Panc1 (cell line): ENCODE measurements at regions not wholly inside any gene's neighbourhood (a gene's known extent, or its start where the extent isn't known, plus 50 kb on each side); places are given as distances from the start of the nearest gene placed in this dataset.

Experiments
- ATAC-seq: fragments of 200-7000 bp; cut with Tn5 transposase; 2 replicates; pipeline ENCODE4 v1.9.1; 2020; ENCODE audit warnings: mild to moderate bottlenecking, moderate library complexity
- BruUV-seq: library from RNA; stranded (reverse); fragments of 400-500 nt; replicated peaks from 2 replicates; lab custom pipeline; 2021; lab: Mats Ljungman, UMichigan
- CTCF ChIA-PET: fragments of 300-600 bp; sonication (Branson Sonifier 250); formaldehyde crosslinking; loops from one replicate; lab custom pipeline; 2022; ENCODE audit warnings: antibody characterized with exemption; lab: Charles Lee
- POLR2A ChIA-PET: fragments of 300-600 bp; sonication (Branson Sonifier 250); formaldehyde crosslinking; loops from one replicate; lab custom pipeline; 2022; ENCODE audit warnings: antibody characterized with exemption; lab: Charles Lee
- DNase-seq: peaks from one replicate; pipeline ENCODE4 v3.0.0-alpha.2; 2010; ENCODE audit warnings: low read depth, low spot score
- H3K27ac ChIP-seq: 2 replicates; pipeline ENCODE4 v1.5.1; 2011; ENCODE audit warnings: mild to moderate bottlenecking, low read length, inconsistent platforms
- H3K27me3 ChIP-seq: fragments of 200-500 bp; sonication (Bioruptor generic); 2 replicates; pipeline ENCODE4 v1.6.0; 2014; ENCODE audit warnings: low read length, inconsistent platforms; ENCODE audit not compliant: control insufficient read depth, insufficient read depth
- H3K36me3 ChIP-seq: fragments of 200-500 bp; sonication (Bioruptor generic); 2 replicates; pipeline ENCODE4 v1.5.1; 2014; ENCODE audit warnings: inconsistent platforms, mild to moderate bottlenecking, low read length, moderate library complexity; ENCODE audit not compliant: control insufficient read depth, insufficient read depth
- H3K4me1 ChIP-seq: 2 replicates; pipeline ENCODE4 v1.5.1; 2011; ENCODE audit warnings: inconsistent platforms, mild to moderate bottlenecking, low read length, moderate library complexity; ENCODE audit not compliant: control insufficient read depth, insufficient read depth
- H3K4me3 ChIP-seq, 2 experiments: 2 replicates each; pipeline ENCODE4 v1.5.1; 2011 to 2012; ENCODE audit warnings: low read depth in 2 of 2, low read length in 2 of 2, mild to moderate bottlenecking in 2 of 2, inconsistent platforms in 1 of 2, moderate library complexity in 1 of 2
- H3K9me3 ChIP-seq: fragments of 200-500 bp; sonication (Bioruptor generic); 2 replicates; pipeline ENCODE4 v1.5.1; 2014; ENCODE audit warnings: low read depth, mild to moderate bottlenecking, inconsistent platforms, low read length, moderate library complexity; ENCODE audit not compliant: control insufficient read depth, insufficient read depth
- POLR2AphosphoS5 ChIP-seq: IDR thresholded peaks from 2 replicates; pipeline ENCODE4 v1.6.1; 2012; ENCODE audit warnings: mild to moderate bottlenecking, low read depth, low read length, moderate library complexity
- SIN3A ChIP-seq: IDR thresholded peaks from 2 replicates; pipeline ENCODE4 v1.6.1; 2012; ENCODE audit warnings: low read depth, mild to moderate bottlenecking, low read length, moderate library complexity, borderline replicate concordance; ENCODE audit not compliant: insufficient read depth
- TCF7L2 ChIP-seq: IDR thresholded peaks from 2 replicates; pipeline ENCODE4 v1.6.1; 2011; ENCODE audit warnings: mild to moderate bottlenecking, low read depth, low read length, inconsistent platforms
- in situ Hi-C: cut with HindIII; loops from 2 replicates; pipeline ENCODE4 v1.10.0; 2016; ENCODE audit warnings: low sequenced_read_pairs, low pct_unique_long_range_greater_than_20kb
- intact Hi-C: fragments of 100-400 bp; cut with micrococcal nuclease; formaldehyde crosslinking; loops from one replicate; pipeline ENCODE4 v1.10.0; 2022; ENCODE audit not compliant: unreplicated experiment
- TF ChIP-seq, protein P1 (sequence below), 2 experiments: IDR thresholded peaks; 2 replicates each; pipeline ENCODE4 v1.6.1; 2011 to 2012; ENCODE audit warnings: low read depth in 2 of 2, control low read depth in 1 of 2, low read length in 1 of 2, mild to moderate bottlenecking in 1 of 2, moderate library complexity in 1 of 2; ENCODE audit not compliant: insufficient read depth in 1 of 2
- TF ChIP-seq, protein P2 (sequence below): fragments of 450-650 bp; IDR thresholded peaks from 2 replicates; pipeline ENCODE4 v1.5.1; 2017; ENCODE audit warnings: mild to moderate bottlenecking

DNA sequence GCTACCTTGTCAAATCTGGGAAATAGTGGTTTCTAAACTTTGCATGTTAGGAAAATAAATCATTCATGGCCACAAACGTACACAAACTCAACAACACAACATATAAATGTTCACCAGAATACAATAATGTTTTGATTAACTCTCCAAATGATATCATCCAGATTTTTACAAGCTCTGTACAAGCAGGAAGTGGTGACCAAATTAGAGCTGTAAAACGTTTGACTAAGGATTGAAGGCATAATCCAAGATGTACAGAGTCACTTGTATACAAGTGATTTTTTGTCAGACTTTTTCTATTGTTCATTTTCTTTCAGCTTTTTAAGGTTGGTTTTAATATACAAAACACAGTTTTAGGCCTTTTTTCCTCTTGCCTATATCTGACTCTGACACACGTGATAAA lies 748.4 kb upstream of the GRM7 start:
- intact Hi-C loops (no loop called here), in situ Hi-C loops (no loop called here)
- H3K9me3 ChIP-seq: no peaks in the 10 kb centered on the region
- DNase-seq (no peak), ATAC-seq (no peak)
- CTCF ChIA-PET: no interaction called here
- H3K4me3 ChIP-seq: no peak overlapping the region
- no peak for TF ChIP-seq SIN3A
- no peak for TF ChIP-seq TCF7L2
- TF ChIP-seq, protein P1, sequence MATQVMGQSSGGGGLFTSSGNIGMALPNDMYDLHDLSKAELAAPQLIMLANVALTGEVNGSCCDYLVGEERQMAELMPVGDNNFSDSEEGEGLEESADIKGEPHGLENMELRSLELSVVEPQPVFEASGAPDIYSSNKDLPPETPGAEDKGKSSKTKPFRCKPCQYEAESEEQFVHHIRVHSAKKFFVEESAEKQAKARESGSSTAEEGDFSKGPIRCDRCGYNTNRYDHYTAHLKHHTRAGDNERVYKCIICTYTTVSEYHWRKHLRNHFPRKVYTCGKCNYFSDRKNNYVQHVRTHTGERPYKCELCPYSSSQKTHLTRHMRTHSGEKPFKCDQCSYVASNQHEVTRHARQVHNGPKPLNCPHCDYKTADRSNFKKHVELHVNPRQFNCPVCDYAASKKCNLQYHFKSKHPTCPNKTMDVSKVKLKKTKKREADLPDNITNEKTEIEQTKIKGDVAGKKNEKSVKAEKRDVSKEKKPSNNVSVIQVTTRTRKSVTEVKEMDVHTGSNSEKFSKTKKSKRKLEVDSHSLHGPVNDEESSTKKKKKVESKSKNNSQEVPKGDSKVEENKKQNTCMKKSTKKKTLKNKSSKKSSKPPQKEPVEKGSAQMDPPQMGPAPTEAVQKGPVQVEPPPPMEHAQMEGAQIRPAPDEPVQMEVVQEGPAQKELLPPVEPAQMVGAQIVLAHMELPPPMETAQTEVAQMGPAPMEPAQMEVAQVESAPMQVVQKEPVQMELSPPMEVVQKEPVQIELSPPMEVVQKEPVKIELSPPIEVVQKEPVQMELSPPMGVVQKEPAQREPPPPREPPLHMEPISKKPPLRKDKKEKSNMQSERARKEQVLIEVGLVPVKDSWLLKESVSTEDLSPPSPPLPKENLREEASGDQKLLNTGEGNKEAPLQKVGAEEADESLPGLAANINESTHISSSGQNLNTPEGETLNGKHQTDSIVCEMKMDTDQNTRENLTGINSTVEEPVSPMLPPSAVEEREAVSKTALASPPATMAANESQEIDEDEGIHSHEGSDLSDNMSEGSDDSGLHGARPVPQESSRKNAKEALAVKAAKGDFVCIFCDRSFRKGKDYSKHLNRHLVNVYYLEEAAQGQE (IDR thresholded peaks at IDR 0.05; ENCODE audit: insufficient read depth in 1 of 2, low read depth in 2 of 2, low read length in 1 of 2): no peak
- TF ChIP-seq POLR2AphosphoS5: no peak
- TF ChIP-seq, protein P2, sequence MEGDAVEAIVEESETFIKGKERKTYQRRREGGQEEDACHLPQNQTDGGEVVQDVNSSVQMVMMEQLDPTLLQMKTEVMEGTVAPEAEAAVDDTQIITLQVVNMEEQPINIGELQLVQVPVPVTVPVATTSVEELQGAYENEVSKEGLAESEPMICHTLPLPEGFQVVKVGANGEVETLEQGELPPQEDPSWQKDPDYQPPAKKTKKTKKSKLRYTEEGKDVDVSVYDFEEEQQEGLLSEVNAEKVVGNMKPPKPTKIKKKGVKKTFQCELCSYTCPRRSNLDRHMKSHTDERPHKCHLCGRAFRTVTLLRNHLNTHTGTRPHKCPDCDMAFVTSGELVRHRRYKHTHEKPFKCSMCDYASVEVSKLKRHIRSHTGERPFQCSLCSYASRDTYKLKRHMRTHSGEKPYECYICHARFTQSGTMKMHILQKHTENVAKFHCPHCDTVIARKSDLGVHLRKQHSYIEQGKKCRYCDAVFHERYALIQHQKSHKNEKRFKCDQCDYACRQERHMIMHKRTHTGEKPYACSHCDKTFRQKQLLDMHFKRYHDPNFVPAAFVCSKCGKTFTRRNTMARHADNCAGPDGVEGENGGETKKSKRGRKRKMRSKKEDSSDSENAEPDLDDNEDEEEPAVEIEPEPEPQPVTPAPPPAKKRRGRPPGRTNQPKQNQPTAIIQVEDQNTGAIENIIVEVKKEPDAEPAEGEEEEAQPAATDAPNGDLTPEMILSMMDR: no peak
- H3K4me1 ChIP-seq: no peaks in the 10 kb centered on the region
- H3K36me3 ChIP-seq: no peaks in the 10 kb centered on the region
- no TSS peak for BruUV-seq
- H3K27me3 ChIP-seq: no peaks in the 10 kb centered on the region
- H3K27ac ChIP-seq: no peak overlapping the region
- POLR2A ChIA-PET: no interaction called here

GRCh38 chr3:6113338-6113737 lies 747.6 kb upstream of the GRM7 start:
- H3K36me3 ChIP-seq: no peaks in the 10 kb centered on the region
- H3K9me3 ChIP-seq: no peaks in the 10 kb centered on the region
- in situ Hi-C loops (no loop called here), intact Hi-C loops (no loop called here)
- TF ChIP-seq, protein P1 (IDR thresholded peaks at IDR 0.05; ENCODE audit: insufficient read depth in 1 of 2, low read depth in 2 of 2, low read length in 1 of 2): no peak
- TF ChIP-seq POLR2AphosphoS5 (no peak), TCF7L2 (no peak), SIN3A (no peak)
- TF ChIP-seq, protein P2: no peak
- no peak for ATAC-seq
- H3K4me1 ChIP-seq: no peaks in the 10 kb centered on the region
- H3K4me3 ChIP-seq: no peak overlapping the region
- H3K27me3 ChIP-seq: no peaks in the 10 kb centered on the region
- ChIA-PET POLR2A (no interaction called here), CTCF (no interaction called here)
- DNase-seq: no peak
- no peak overlapping the region for H3K27ac ChIP-seq
- BruUV-seq: no TSS peak
